SK-N-SH (cell line): ENCODE measurements at regions not wholly inside any gene's neighbourhood (a gene's known extent, or its start where the extent isn't known, plus 50 kb on each side); places are given as distances from the start of the nearest gene placed in this dataset.

ENCODE experiments used
- CTCF ChIA-PET: fragments of 300-600, 350-600 bp; formaldehyde crosslinking; extraction: SDS; loops from one replicate; lab custom pipeline; 2021; lab: Yijun Ruan, JAX
- POLR2A ChIA-PET: fragments of 350-600 bp; sonication (Branson Sonifier 250); formaldehyde crosslinking; extraction: SDS; loops from one replicate; lab custom pipeline; 2020; ENCODE audit warnings: antibody characterized with exemption, inconsistent platforms; lab: Yijun Ruan, JAX
- DNase-seq: peaks from one replicate; pipeline ENCODE4 v3.0.0; 2012
- H2AFZ ChIP-seq: fragments of 200-600 bp; sonication (generic); 2 replicates; pipeline ENCODE4 v1.8.1; 2016; ENCODE audit warnings: antibody characterized with exemption, mild to moderate bottlenecking, low read depth
- H3F3A ChIP-seq: fragments of 200-600 bp; sonication (generic); replicated peaks from 2 replicates; pipeline ENCODE3; 2016; ENCODE audit warnings: antibody characterized with exemption, mild to moderate bottlenecking; ENCODE audit not compliant: insufficient read depth
- H3K27ac ChIP-seq, 2 experiments: fragments of 200-500 bp in 1 of 2; fragments of 200-600 bp in 1 of 2; sonication (Bioruptor generic) in 1 of 2; sonication (generic), shearing (Covaris generic) in 1 of 2; 2 replicates each; pipeline versions ENCODE4 v1.5.1 to v1.6.1; 2014 to 2016; ENCODE audit warnings: low read depth in 2 of 2, inconsistent platforms in 1 of 2, low read length in 1 of 2, mild to moderate bottlenecking in 1 of 2, mixed read lengths in 1 of 2
- H3K27me3 ChIP-seq: fragments of 200-600 bp; sonication (generic), shearing (Covaris generic); 2 replicates; pipeline ENCODE4 v1.6.1; 2016; ENCODE audit warnings: mixed run types; ENCODE audit not compliant: insufficient read depth
- H3K36me3 ChIP-seq, 2 experiments: fragments of 200-500 bp in 1 of 2; fragments of 200-600 bp in 1 of 2; sonication (Bioruptor generic) in 1 of 2; sonication (generic) in 1 of 2; replicated peaks in 1 of 2; 2 replicates each; pipeline versions ENCODE3 to v1.5.1; 2014 to 2016; ENCODE audit warnings: low read length in 1 of 2, mild to moderate bottlenecking in 1 of 2; ENCODE audit not compliant: insufficient read depth in 2 of 2, control insufficient read depth in 1 of 2
- H3K4me1 ChIP-seq, 2 experiments: fragments of 200-500 bp in 1 of 2; fragments of 200-600 bp in 1 of 2; sonication (Bioruptor generic) in 1 of 2; sonication (generic), shearing (Covaris generic) in 1 of 2; 2 replicates each; pipeline versions ENCODE4 v1.5.1 to v1.6.1; 2014 to 2016; ENCODE audit warnings: low read depth in 1 of 2, low read length in 1 of 2, mixed run types in 1 of 2; ENCODE audit not compliant: insufficient read depth in 2 of 2, control insufficient read depth in 1 of 2
- H3K4me2 ChIP-seq: fragments of 200-600 bp; sonication (generic), shearing (Covaris generic); 2 replicates; pipeline ENCODE4 v1.6.1; 2017; ENCODE audit warnings: mixed run types
- H3K4me3 ChIP-seq, 2 experiments: fragments of 200-500 bp in 1 of 2; fragments of 200-600 bp in 1 of 2; sonication (Bioruptor generic) in 1 of 2; sonication (generic), shearing (Covaris generic) in 1 of 2; 2 replicates each; pipeline versions ENCODE4 v1.5.1 to v1.8.1; 2014 to 2016; ENCODE audit warnings: low read depth in 2 of 2, inconsistent platforms in 1 of 2, low read length in 1 of 2, mild to moderate bottlenecking in 1 of 2, mixed read lengths in 1 of 2, moderate library complexity in 1 of 2
- H3K79me2 ChIP-seq: fragments of 200-600 bp; sonication (generic); 2 replicates; pipeline ENCODE4 v1.8.1; 2017; ENCODE audit warnings: mild to moderate bottlenecking; ENCODE audit not compliant: insufficient read depth
- H3K9ac ChIP-seq: fragments of 200-600 bp; sonication (generic); 2 replicates; pipeline ENCODE4 v1.6.1; 2017; ENCODE audit warnings: mixed run types
- H3K9me2 ChIP-seq: fragments of 200-600 bp; sonication (generic); 2 replicates; pipeline ENCODE4 v1.6.1; 2017; ENCODE audit warnings: mixed run types
- H3K9me3 ChIP-seq: fragments of 200-600 bp; sonication (generic); 2 replicates; pipeline ENCODE4 v1.6.1; 2017; ENCODE audit warnings: mixed run types, mild to moderate bottlenecking, moderate library complexity
- H4K20me1 ChIP-seq: fragments of 200-600 bp; sonication (generic); 2 replicates; pipeline ENCODE4 v1.6.1; 2017; ENCODE audit warnings: mild to moderate bottlenecking, mixed run types; ENCODE audit not compliant: insufficient read depth
- ELF1 ChIP-seq: IDR thresholded peaks from 2 replicates; pipeline ENCODE4 v1.4.0; 2012
- FOSL2 ChIP-seq: IDR thresholded peaks from 2 replicates; pipeline ENCODE4 v1.4.0; 2012; ENCODE audit warnings: low read depth, mild to moderate bottlenecking, moderate library complexity, borderline replicate concordance
- FOXJ3 ChIP-seq: sonication (generic); formaldehyde crosslinking; IDR thresholded peaks from 2 replicates; pipeline ENCODE4 v1.5.1; 2020; ENCODE audit warnings: mild to moderate bottlenecking, missing genetic modification reagents
- JUND ChIP-seq: IDR thresholded peaks from 2 replicates; pipeline ENCODE4 v1.4.0; 2012
- MXI1 ChIP-seq: IDR thresholded peaks from 2 replicates; pipeline ENCODE4 v1.6.1; 2012; ENCODE audit warnings: mild to moderate bottlenecking, low read depth, low read length, improper control_type of control experiment
- NFIC ChIP-seq: IDR thresholded peaks from 2 replicates; pipeline ENCODE4 v1.4.0; 2012; ENCODE audit warnings: borderline replicate concordance
- RCOR1 ChIP-seq: fragments of 150-350 bp; IDR thresholded peaks from 2 replicates; pipeline ENCODE4 v1.6.1; 2017; ENCODE audit warnings: antibody characterized with exemption, low read length
- REST ChIP-seq: IDR thresholded peaks from 2 replicates; pipeline ENCODE4 v1.6.1; 2012; ENCODE audit warnings: mild to moderate bottlenecking, low read depth, low read length, moderate library complexity
- SIN3A ChIP-seq: IDR thresholded peaks from 2 replicates; pipeline ENCODE4 v1.6.1; 2012; ENCODE audit warnings: low read depth, mild to moderate bottlenecking, low read length, moderate library complexity, borderline replicate concordance
- SMC3 ChIP-seq: IDR thresholded peaks from 2 replicates; pipeline ENCODE4 v1.6.1; 2012; ENCODE audit warnings: low read depth, low read length, improper control_type of control experiment
- TEAD4 ChIP-seq: IDR thresholded peaks from 2 replicates; pipeline ENCODE4 v1.4.0; 2012; ENCODE audit warnings: mild to moderate bottlenecking, borderline replicate concordance; ENCODE audit not compliant: insufficient read depth
- YY1 ChIP-seq: IDR thresholded peaks from 2 replicates; pipeline ENCODE4 v1.4.0; 2012; ENCODE audit warnings: low read depth, mild to moderate bottlenecking
- ZBTB33 ChIP-seq: IDR thresholded peaks from 2 replicates; pipeline ENCODE4 v1.4.0; 2012; ENCODE audit warnings: low read depth, borderline replicate concordance
- WGBS: methylation state at CpG from one replicate; pipeline ENCODE4 v1.1.6; 2017; ENCODE audit warnings: low lambda C conversion rate; 5-methylcytosine and 5-hydroxymethylcytosine counted together

DNA sequence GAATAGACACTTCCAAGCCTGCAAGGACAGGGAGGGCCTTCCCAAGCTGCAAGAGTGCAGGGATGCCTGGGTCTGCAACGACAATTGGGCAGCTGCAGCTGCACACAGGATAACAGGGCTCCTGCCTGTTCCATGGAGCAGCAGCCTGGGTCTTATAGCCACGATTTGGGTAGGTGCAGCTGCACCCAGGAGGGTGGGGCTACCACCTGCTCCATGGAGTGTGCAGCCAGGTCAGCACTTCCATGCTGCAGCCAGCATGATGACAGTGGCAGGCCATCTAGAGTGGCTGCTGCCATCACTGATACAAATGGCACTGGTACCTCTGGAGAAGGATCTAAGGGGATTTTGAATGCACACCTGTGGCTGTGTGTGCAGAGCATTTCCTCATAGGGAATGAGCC is 528.5 kb downstream of the DSC3 start:
- H3K79me2 ChIP-seq: no peaks in the 10 kb centered on the region
- H3K27ac ChIP-seq: no peak overlapping the region
- no peaks in the 10 kb centered on the region for H3K4me1 ChIP-seq
- H4K20me1 ChIP-seq: no peaks in the 10 kb centered on the region
- H2AFZ ChIP-seq: no peak overlapping the region
- no peak overlapping the region for H3K4me2 ChIP-seq
- H3K9ac ChIP-seq: no peak overlapping the region
- no peaks in the 10 kb centered on the region for H3F3A ChIP-seq
- WGBS: 0% methylated on average over 1 of the region's 2 CpGs
- no peak for TF ChIP-seq SIN3A
- no peaks in the 10 kb centered on the region for H3K36me3 ChIP-seq
- ChIA-PET CTCF (no interaction called here), POLR2A (no interaction called here)
- H3K9me3 ChIP-seq: no peaks in the 10 kb centered on the region
- H3K4me3 ChIP-seq: no peak overlapping the region
- H3K27me3 ChIP-seq: no peaks in the 10 kb centered on the region
- DNase-seq: no peak
- no peaks in the 10 kb centered on the region for H3K9me2 ChIP-seq

DNA sequence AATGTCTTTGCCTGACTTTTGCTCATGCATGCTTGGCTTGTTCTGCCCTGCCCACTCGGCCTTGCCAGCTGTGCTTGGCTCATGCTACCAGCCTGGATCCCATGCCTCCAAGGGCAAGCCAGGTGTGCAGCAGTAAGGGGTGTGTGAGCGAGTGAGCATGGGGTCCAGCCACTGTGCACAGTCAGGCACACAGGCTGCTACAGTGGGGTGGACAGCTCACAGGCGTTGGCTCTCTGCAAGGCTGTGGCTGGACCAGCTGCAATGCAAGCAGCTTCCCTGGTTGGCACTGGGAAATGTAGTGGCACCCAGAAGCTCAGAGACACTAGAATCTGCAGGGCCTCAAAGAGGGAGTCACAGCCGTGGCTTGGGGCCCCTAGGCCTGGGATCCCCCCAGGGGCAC is 529.7 kb downstream of the DSC3 start:
- H2AFZ ChIP-seq: no peak overlapping the region
- ChIA-PET POLR2A (no interaction called here), CTCF (interaction anchor here (0.8 kb wide), 1 partner anchor 14 kb away, joined by 3 read pairs; no protein-coding TSS in a partner anchor)
- H3K79me2 ChIP-seq: no peaks in the 10 kb centered on the region
- H3K27me3 ChIP-seq: no peaks in the 10 kb centered on the region
- DNase-seq: no peak
- no peaks in the 10 kb centered on the region for H4K20me1 ChIP-seq
- TF ChIP-seq REST (no peak), ELF1 (no peak)
- no peaks in the 10 kb centered on the region for H3K36me3 ChIP-seq
- H3K4me2 ChIP-seq: no peak overlapping the region
- no peak overlapping the region for H3K4me3 ChIP-seq
- 7% methylated on average over 2 of the region's 4 CpGs for WGBS
- H3K9me3 ChIP-seq: no peaks in the 10 kb centered on the region
- no peak overlapping the region for H3K27ac ChIP-seq
- no peak overlapping the region for H3K9ac ChIP-seq
- H3K9me2 ChIP-seq: no peaks in the 10 kb centered on the region
- H3F3A ChIP-seq: no peaks in the 10 kb centered on the region
- no peaks in the 10 kb centered on the region for H3K4me1 ChIP-seq

DNA sequence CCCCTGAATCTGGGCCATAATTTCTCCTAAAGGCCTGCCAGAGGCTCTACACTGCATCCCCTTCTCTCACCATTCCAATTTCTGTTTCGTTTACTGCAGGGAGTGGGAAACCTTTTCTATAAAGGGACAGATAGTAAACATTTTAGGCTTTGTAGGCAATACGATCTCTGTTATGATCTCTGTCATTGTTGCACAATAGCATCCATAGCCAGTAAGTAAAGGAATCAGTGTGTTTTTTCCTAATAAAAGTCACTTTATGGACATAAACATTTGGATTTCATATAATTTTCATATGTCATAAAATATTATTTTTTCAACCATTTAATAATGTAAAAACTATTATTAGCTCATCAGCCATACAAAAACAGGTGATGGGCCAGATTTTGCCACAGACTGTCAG is 531.7 kb downstream of the DSC3 start:
- no peak overlapping the region for H3K4me3 ChIP-seq
- H3K4me1 ChIP-seq: no peaks in the 10 kb centered on the region
- no peaks in the 10 kb centered on the region for H3K79me2 ChIP-seq
- no peak overlapping the region for H3K27ac ChIP-seq
- WGBS: 3% methylated on average over 2 of the region's 2 CpGs
- POLR2A ChIA-PET: no interaction called here
- no peak overlapping the region for H3K9ac ChIP-seq
- H3F3A ChIP-seq: no peaks in the 10 kb centered on the region
- H3K9me3 ChIP-seq: no peaks in the 10 kb centered on the region; the same call in 1 of the 2 replicates
- H3K4me2 ChIP-seq: no peak overlapping the region
- no peaks in the 10 kb centered on the region for H3K27me3 ChIP-seq
- H3K9me2 ChIP-seq: no peaks in the 10 kb centered on the region
- CTCF ChIA-PET: no interaction called here
- TF ChIP-seq FOSL2 (no peak), ELF1 (no peak), YY1 (no peak), MXI1 (no peak), FOXJ3 (CRISPR knock-in tag) (no peak), TEAD4 (no peak), SMC3 (no peak), JUND (no peak), NFIC (no peak), ZBTB33 (no peak), RCOR1 (no peak)
- DNase-seq: no peak
- H3K36me3 ChIP-seq: no peaks in the 10 kb centered on the region
- H4K20me1 ChIP-seq: no peaks in the 10 kb centered on the region
- no peak overlapping the region for H2AFZ ChIP-seq
